ENCODE measurements at regions not wholly inside any gene's neighbourhood (a gene's known extent, or its start where the extent isn't known, plus 50 kb on each side); places are given as distances from the start of the nearest gene placed in this dataset.

GRCh38 chr11:116544721-116545120 lies 228.1 kb downstream of the BUD13 start (continued):
- TF ChIP-seq ETS1 (IDR thresholded peaks at IDR 0.05) (no peak), ZNF462 (CRISPR knock-in tag; IDR thresholded peaks at IDR 0.05) (no peak), CREB1 (CRISPR knock-in tag; IDR thresholded peaks at IDR 0.05; ENCODE audit: low read depth) (no peak), EZH2phosphoT487 (IDR thresholded peaks at IDR 0.05; ENCODE audit: unreplicated experiment) (no peak)

GRCh38 chr11:116543911-116544475 lies 228.8 kb downstream of the BUD13 start:
- peaks cover 7% of the 10 kb centered on the region; the same call in 2 of the 3 replicates for H3K9me3 Mint-ChIP-seq
- peaks cover 4% of the 10 kb centered on the region; the same call in 1 of the 3 replicates for H3K4me1 Mint-ChIP-seq
- Histone ChIP-seq H3K4me2 (no peak overlapping the region), H3K27me3 (ENCODE audit: insufficient read depth) (no peaks in the 10 kb centered on the region), H2AFZ (no peak overlapping the region; the same call in 1 of the 2 replicates), H3K27ac (ENCODE audit: low read depth) (no peak overlapping the region), H3F3A (replicated peaks; ENCODE audit: low read depth) (no peaks in the 10 kb centered on the region), H4K20me1 (replicated peaks; ENCODE audit: insufficient read depth) (no peaks in the 10 kb centered on the region), H3K4me1 (ENCODE audit: insufficient read depth) (no peaks in the 10 kb centered on the region), H3K4me3 (no peak overlapping the region), H3K9me2 (ENCODE audit: insufficient read depth) (peaks cover 9% of the 10 kb centered on the region; the same call in 1 of the 2 replicates), H3K36me3 (ENCODE audit: insufficient read depth) (no peaks in the 10 kb centered on the region), H3K79me2 (replicated peaks; ENCODE audit: insufficient read depth) (no peaks in the 10 kb centered on the region)
- peaks cover under 1% of the 10 kb centered on the region for H3K27me3 Mint-ChIP-seq (ENCODE audit: insufficient read depth, low read depth, poor library complexity)
- no peaks in the 10 kb centered on the region; the same call in 2 of the 3 replicates for H3K36me3 Mint-ChIP-seq (ENCODE audit: low read depth)
- no peak overlapping the region for H3K27ac Mint-ChIP-seq
- no peak for ATAC-seq
- H3K4me3 Mint-ChIP-seq: no peak overlapping the region
- DNase-seq (ENCODE audit: low spot score): no peak
- TF ChIP-seq ZNF331 (CRISPR knock-in tag; IDR thresholded peaks at IDR 0.05; ENCODE audit: low read depth) (no peak), ZNF462 (CRISPR knock-in tag; IDR thresholded peaks at IDR 0.05) (no peak), EZH2 (IDR thresholded peaks at IDR 0.05; ENCODE audit: low read depth, unreplicated experiment) (no peak), NANOG (IDR thresholded peaks at IDR 0.05; ENCODE audit: borderline replicate concordance) (no peak), CREB1 (CRISPR knock-in tag; IDR thresholded peaks at IDR 0.05; ENCODE audit: low read depth) (no peak)
